ENCODE measurements at regions not wholly inside any gene's neighbourhood (a gene's known extent, or its start where the extent isn't known, plus 50 kb on each side); places are given as distances from the start of the nearest gene placed in this dataset.

- peak overlapping the region; percentile 64 for H3K27ac ChIP-seq
Observed at GRCh38 chr4:19739101-19739651, 512.5 kb upstream of the SLIT2 start.

DNA sequence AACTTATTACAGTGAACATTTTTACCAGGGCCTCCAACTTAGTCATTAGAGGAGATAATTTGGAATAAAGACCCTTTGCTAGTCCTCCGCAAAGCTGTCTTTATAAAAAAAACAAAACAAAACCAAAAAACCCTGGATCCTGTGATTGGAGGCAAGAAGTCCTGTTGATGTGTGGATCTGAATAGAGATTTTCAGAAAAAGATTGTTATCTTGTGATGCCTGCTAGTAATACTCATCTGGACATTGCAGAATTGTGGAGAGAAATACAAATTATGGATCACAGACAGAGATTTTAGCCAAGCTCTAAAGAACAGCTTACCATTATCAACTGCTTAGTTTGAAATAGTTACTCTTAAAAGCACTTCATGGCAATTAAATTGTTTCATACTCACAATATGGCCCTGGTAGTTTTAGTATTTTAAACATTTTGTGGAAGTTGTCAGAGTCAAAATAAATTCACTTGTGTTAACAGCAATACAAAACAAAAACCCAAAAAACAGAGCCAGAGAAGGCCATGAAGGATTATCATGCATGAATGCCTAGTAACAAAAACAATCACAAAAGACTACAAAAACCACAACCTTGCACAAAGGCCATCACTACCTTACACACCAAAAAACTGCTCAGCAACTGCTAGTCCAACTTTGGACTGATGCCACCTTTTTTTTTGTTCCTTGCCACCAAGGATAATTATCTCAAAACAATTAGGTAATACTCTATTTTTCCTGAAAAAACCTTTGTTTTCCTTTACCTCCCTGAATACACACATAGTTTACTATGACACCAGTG, 514.5 kb upstream of the SLIT2 start:
- no peak for DNase-seq (ENCODE audit: low read depth, low spot score)
- no peak overlapping the region for H3K27ac ChIP-seq

More at GRCh38 chr4:19739101-19739651, 512.5 kb upstream of the SLIT2 start:
- DNase-seq (ENCODE audit: low read depth, low spot score) = peak; percentile 49

DNA sequence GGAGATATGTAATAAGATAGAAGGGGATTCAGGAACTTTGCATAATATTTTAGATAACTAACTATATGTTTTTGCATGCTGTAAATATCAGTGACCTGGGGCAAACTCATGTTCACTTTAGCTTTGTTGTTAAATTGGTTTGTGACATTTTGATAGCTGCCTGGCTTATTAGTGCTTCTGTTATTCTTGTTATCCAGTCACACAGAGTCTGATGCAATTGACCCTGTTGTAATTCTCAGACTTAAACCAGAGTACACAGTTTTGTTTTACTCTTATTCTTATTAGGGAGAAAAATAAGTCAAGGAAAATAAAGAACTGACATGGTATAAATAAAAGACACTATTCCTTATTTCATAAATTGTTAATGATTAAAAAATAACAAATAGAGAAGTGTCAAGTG, 516.7 kb upstream of the SLIT2 start:
- DNase-seq (ENCODE audit: low read depth, low spot score) = no peak
- no peak overlapping the region for H3K27ac ChIP-seq

DNA sequence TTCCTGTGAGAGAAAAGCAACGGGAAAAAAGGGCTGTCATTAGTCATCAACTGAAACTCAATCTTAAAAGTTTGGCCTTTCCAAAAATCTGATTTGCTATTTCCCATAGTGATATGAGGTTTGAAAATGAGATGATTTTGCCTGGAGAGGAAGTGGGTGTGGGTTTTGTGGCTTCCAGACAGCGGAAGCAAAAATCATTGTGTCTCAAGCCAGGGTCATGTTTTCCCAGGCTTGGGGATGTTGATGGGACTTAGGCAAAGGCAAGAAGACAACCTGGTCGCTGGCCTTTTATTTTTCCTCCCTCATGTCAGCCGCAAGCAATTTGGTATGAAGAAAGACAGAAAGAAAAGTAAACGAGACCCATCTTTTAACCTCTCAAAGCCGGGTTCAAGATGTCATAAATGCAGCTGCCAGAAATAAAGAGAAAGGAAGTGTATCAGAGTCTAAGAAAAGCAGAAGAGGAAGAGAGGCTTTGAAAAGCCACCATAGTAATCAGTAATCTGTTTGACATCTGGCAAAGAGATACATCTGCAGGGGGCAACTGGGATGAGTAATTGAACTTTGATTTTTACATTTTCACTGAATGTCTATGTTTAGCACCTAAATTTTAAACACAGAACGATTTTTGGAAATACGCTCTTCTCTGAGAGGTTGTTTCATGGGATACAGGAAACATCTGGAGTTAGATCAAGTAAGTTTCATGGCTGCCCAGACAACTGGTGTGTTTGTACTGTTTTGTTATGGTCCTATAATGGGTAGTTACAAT, 521.6 kb upstream of the SLIT2 start:
- H3K27ac ChIP-seq = no peak overlapping the region
- DNase-seq (ENCODE audit: low read depth, low spot score) = no peak

DNA sequence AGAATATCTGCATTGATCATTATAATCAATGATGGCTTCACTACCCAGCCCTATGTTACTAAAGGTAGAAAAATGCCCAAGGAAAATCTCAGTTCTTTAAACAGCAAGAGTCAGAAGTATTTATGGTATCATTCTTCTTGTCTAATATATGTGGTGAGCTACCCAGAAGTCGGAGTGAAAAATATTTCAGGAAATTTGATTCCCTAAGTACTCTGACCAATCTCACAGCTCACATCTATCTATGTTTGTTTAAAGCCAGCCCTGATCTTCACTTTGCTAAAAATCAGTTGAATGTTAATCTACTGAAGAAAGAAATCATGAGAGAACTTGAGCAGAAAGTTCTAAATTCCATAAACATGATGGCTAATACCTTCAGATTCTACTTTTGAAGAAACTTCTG, 522.9 kb upstream of the SLIT2 start:
- no peak for DNase-seq (ENCODE audit: low read depth, low spot score)
- no peak overlapping the region for H3K27ac ChIP-seq

- no peak for DNase-seq (ENCODE audit: low read depth, low spot score)
Observed at GRCh38 chr4:19727141-19727540, 524.6 kb upstream of the SLIT2 start.

GRCh38 chr4:19725130-19725529, 526.6 kb upstream of the SLIT2 start:
- no peak for DNase-seq (ENCODE audit: low read depth, low spot score)
- H3K27ac ChIP-seq = no peak overlapping the region

More at GRCh38 chr4:19727141-19727540, 524.6 kb upstream of the SLIT2 start:
- H3K27ac ChIP-seq = no peak overlapping the region

DNA sequence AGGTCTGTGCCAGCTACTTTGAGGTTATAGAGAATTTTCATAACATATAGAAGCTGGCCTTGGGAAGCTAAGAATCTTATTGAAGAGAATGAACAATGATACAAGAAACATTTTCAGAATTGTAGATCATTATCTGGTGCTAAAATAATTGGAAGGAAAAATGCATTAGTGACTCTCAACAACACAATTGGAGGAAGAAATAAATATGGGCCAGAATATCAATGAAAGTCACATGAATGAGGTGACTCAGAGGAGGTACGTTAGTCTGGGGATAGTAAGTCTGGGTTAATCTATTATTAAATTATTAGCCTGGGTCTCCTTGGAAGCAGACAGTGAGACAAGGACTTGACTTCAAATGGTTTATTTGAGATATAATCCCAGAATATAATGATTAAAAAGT, 529.3 kb upstream of the SLIT2 start:
- DNase-seq (ENCODE audit: low read depth, low spot score) = no peak
- no peak overlapping the region for H3K27ac ChIP-seq

DNA sequence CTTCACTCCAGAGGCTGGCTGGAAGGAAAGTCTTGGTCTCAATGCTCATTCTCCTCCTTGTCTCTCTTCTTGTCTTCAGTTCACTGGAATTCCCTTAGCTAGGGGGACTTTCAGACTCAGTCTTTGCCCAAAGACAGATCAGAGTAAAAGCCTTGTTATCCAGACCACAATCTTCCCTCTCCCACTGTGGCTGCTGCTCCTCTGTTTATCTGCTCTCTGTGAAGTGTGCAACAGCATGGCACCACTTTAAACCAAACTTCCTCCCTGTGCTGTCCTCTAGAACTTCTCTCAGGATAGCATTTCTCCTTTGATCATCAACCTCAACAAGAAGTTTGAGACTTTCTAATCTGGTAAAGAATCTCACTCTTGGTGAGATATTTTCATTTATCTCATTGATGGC, 530.1 kb upstream of the SLIT2 start:
- DNase-seq (ENCODE audit: low read depth, low spot score) = no peak
- no peak overlapping the region for H3K27ac ChIP-seq

- H3K27ac ChIP-seq = no peak overlapping the region
- DNase-seq (ENCODE audit: low read depth, low spot score) = no peak
Observed at GRCh38 chr4:19720610-19721009, 531.1 kb upstream of the SLIT2 start.

- no peak overlapping the region for H3K27ac ChIP-seq
- no peak for DNase-seq (ENCODE audit: low read depth, low spot score)
Observed at GRCh38 chr4:19720190-19720589, 531.5 kb upstream of the SLIT2 start.

DNA sequence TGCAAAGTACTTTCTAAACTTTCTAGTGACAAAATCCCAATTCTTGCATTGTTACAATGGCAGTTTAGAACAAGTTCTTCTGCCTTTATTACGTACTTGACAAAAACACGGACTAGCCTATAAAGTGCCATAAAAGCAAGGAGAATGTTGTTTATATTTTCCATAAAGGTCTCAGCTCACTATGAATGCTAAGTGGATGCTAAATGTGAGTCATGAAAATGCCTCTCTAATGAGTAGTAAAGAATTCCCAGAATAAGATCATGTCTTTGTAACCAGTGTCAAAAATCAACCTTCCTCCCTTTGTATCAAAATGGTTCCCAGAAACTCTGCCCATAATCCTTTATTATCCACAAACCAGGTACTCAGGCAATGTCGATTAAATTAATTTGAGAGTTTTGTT, 539.8 kb upstream of the SLIT2 start:
- H3K27ac ChIP-seq = no peak overlapping the region
- DNase-seq (ENCODE audit: low read depth, low spot score) = no peak

GRCh38 chr4:19707876-19708275, 543.8 kb upstream of the SLIT2 start:
- H3K27ac ChIP-seq = no peak overlapping the region
- DNase-seq (ENCODE audit: low read depth, low spot score) = no peak

GRCh38 chr4:19703391-19703790, 548.3 kb upstream of the SLIT2 start:
- no peak for DNase-seq (ENCODE audit: low read depth, low spot score)
- no peak overlapping the region for H3K27ac ChIP-seq

DNA sequence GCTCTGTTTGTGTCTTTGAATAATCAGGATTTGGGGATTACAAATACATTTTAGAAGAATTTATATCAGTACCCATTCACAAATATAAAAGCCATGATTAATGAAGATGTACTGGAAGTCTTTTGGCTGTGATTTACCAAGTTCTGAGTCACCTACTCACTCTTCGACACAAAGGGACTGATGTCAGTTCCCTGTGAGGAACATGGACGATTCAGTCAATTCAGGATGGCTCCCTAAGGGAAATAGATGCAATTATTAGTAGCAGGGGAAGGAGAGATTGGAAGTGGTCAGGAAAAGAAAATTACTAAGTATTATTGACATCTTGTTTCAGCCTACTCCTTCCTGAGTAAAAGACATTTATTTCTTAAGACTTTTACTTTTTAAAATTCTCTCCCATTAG, 550.7 kb upstream of the SLIT2 start:
- no peak for DNase-seq (ENCODE audit: low read depth, low spot score)
- H3K27ac ChIP-seq = no peak overlapping the region

DNA sequence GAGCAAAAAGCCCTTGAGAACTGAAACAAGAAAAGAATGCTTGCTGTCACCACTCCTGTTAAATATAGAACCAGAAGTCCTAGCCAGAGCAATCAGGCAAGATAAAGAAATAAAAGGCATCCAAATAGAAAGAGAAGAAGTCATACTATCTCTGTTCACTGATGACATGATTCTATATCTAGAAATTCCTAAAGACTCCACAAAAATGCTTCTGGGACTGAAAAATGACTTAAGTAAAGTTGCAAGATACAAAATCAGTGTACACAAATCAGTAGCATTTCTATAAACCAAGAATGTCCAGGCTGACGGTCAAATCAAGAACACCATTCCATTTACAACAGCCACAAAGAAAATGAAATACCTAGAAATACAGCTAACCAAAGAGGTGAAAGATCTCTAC, 552.7 kb upstream of the SLIT2 start:
- H3K27ac ChIP-seq = no peak overlapping the region
- no peak for DNase-seq (ENCODE audit: low read depth, low spot score)

GRCh38 chr4:19694812-19695211, 556.9 kb upstream of the SLIT2 start:
- H3K27ac ChIP-seq = no peak overlapping the region

GRCh38 chr4:19693936-19694570, 557.7 kb upstream of the SLIT2 start:
- no peak overlapping the region for H3K27ac ChIP-seq
- no peak for DNase-seq (ENCODE audit: low read depth, low spot score)

More at GRCh38 chr4:19694812-19695211, 556.9 kb upstream of the SLIT2 start:
- DNase-seq (ENCODE audit: low read depth, low spot score) = no peak

- H3K27ac ChIP-seq = no peak overlapping the region
Observed at GRCh38 chr4:19689511-19689910, 562.2 kb upstream of the SLIT2 start.

GRCh38 chr4:19686456-19686855, 565.2 kb upstream of the SLIT2 start:
- H3K27ac ChIP-seq = no peak overlapping the region

More at GRCh38 chr4:19689511-19689910, 562.2 kb upstream of the SLIT2 start:
- DNase-seq (ENCODE audit: low read depth, low spot score) = no peak

GRCh38 chr4:19684084-19684483, 567.6 kb upstream of the SLIT2 start:
- DNase-seq (ENCODE audit: low read depth, low spot score) = no peak
- no peak overlapping the region for H3K27ac ChIP-seq

More at GRCh38 chr4:19686456-19686855, 565.2 kb upstream of the SLIT2 start:
- no peak for DNase-seq (ENCODE audit: low read depth, low spot score)

All from epithelial cell of prostate (primary cell).